ENCODE measurements at regions not wholly inside any gene's neighbourhood (a gene's known extent, or its start where the extent isn't known, plus 50 kb on each side); places are given as distances from the start of the nearest gene placed in this dataset.

GRCh38 chr3:175916191-175916934, 1057.2 kb downstream of the NAALADL2 start:
- no peak overlapping the region for H3K27ac ChIP-seq (ENCODE audit: low read depth, low read length, poor library complexity, severe bottlenecking)
- ChIA-PET CTCF (no interaction called here), POLR2A (ENCODE audit: low non-redundant PET) (no interaction called here)
- no TSS peak for BruUV-seq (replicated peaks)
- no peaks in the 10 kb centered on the region for H3K36me3 ChIP-seq (ENCODE audit: insufficient read depth, low read length, poor library complexity, severe bottlenecking)
- no peaks in the 10 kb centered on the region for H3K27me3 ChIP-seq (replicated peaks; ENCODE audit: insufficient read depth, low read depth, low read length, poor library complexity)
- no peaks in the 10 kb centered on the region for H3K9me3 ChIP-seq (ENCODE audit: low read depth, low read length, poor library complexity, severe bottlenecking)
- intact Hi-C loops (cut with micrococcal nuclease; ENCODE audit: unreplicated experiment) = no loop called here
- H3K4me3 ChIP-seq (ENCODE audit: low read depth, low read length, poor library complexity, severe bottlenecking) = no peak overlapping the region
- no peaks in the 10 kb centered on the region for H3K4me1 ChIP-seq (ENCODE audit: insufficient read depth, low read length, poor library complexity, severe bottlenecking)
- DNase-seq (ENCODE audit: low spot score) = no peak
- TF ChIP-seq EZH2 (IDR thresholded peaks at IDR 0.05; ENCODE audit: borderline replicate concordance, low read depth, low read length, poor library complexity, severe bottlenecking) = no peak
- TF ChIP-seq, protein P1, sequence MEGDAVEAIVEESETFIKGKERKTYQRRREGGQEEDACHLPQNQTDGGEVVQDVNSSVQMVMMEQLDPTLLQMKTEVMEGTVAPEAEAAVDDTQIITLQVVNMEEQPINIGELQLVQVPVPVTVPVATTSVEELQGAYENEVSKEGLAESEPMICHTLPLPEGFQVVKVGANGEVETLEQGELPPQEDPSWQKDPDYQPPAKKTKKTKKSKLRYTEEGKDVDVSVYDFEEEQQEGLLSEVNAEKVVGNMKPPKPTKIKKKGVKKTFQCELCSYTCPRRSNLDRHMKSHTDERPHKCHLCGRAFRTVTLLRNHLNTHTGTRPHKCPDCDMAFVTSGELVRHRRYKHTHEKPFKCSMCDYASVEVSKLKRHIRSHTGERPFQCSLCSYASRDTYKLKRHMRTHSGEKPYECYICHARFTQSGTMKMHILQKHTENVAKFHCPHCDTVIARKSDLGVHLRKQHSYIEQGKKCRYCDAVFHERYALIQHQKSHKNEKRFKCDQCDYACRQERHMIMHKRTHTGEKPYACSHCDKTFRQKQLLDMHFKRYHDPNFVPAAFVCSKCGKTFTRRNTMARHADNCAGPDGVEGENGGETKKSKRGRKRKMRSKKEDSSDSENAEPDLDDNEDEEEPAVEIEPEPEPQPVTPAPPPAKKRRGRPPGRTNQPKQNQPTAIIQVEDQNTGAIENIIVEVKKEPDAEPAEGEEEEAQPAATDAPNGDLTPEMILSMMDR (conservative IDR thresholded peaks at IDR 0.05; ENCODE audit: low read depth, low read length) = no peak

DNA sequence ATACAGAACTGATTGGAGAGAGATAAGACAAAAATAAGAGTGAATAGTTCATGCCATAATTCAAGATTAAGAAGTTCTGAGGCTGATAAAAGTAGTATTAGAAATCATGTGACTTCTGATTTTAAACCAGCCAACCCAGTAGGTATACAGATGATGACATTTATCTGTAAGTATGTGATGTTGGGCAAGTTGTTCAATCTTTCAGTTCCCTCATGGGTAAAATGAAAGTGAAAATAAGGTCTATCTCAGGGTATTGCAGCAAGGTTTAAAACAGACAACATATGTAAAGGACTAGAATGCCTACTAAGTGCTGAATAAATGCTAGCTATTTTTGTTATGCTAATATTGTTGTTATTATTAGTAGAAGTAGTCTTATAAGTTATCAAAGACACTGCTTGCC, 1055.7 kb downstream of the NAALADL2 start:
- H3K4me3 ChIP-seq (ENCODE audit: low read depth, low read length, poor library complexity, severe bottlenecking) = no peak overlapping the region
- POLR2A ChIA-PET (ENCODE audit: low non-redundant PET) = no interaction called here
- no peaks in the 10 kb centered on the region for H3K36me3 ChIP-seq (ENCODE audit: insufficient read depth, low read length, poor library complexity, severe bottlenecking)
- H3K4me1 ChIP-seq (ENCODE audit: insufficient read depth, low read length, poor library complexity, severe bottlenecking) = no peaks in the 10 kb centered on the region
- CTCF ChIA-PET = no interaction called here
- no TSS peak for BruUV-seq (replicated peaks)
- intact Hi-C loops (cut with micrococcal nuclease; ENCODE audit: unreplicated experiment) = no loop called here
- no peaks in the 10 kb centered on the region for H3K27me3 ChIP-seq (replicated peaks; ENCODE audit: insufficient read depth, low read depth, low read length, poor library complexity)
- no peak overlapping the region for H3K27ac ChIP-seq (ENCODE audit: low read depth, low read length, poor library complexity, severe bottlenecking)
- no peak for DNase-seq (ENCODE audit: low spot score)
- no peaks in the 10 kb centered on the region for H3K9me3 ChIP-seq (ENCODE audit: low read depth, low read length, poor library complexity, severe bottlenecking)
- no peak for TF ChIP-seq EZH2 (IDR thresholded peaks at IDR 0.05; ENCODE audit: borderline replicate concordance, low read depth, low read length, poor library complexity, severe bottlenecking)
- TF ChIP-seq, protein P1 (conservative IDR thresholded peaks at IDR 0.05; ENCODE audit: low read depth, low read length) = no peak

DNA sequence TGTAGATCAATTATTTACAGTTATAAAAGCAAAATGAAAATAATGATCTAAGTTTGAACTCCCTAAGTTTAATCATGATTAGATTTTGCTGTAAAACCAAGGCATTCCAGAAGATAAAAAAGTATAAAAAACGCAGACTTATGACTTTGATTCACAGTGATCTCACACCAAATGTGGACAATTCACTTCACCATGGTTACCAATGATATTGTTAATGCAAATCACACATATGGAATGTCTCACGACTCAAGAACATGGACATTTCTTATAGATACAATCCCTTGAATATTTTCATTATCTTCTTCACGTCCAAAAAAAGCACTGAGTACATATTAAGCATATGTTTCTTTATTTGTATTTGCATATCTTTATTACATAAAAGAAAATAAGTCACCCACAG, 1054.2 kb downstream of the NAALADL2 start:
- no peak for DNase-seq (ENCODE audit: low spot score)
- no peak overlapping the region for H3K4me3 ChIP-seq (ENCODE audit: low read depth, low read length, poor library complexity, severe bottlenecking)
- no peaks in the 10 kb centered on the region for H3K4me1 ChIP-seq (ENCODE audit: insufficient read depth, low read length, poor library complexity, severe bottlenecking)
- CTCF ChIA-PET = no interaction called here
- POLR2A ChIA-PET (ENCODE audit: low non-redundant PET) = no interaction called here
- TF ChIP-seq, protein P1 (conservative IDR thresholded peaks at IDR 0.05; ENCODE audit: low read depth, low read length) = no peak
- no peak for TF ChIP-seq EZH2 (IDR thresholded peaks at IDR 0.05; ENCODE audit: borderline replicate concordance, low read depth, low read length, poor library complexity, severe bottlenecking)
- H3K27ac ChIP-seq (ENCODE audit: low read depth, low read length, poor library complexity, severe bottlenecking) = no peak overlapping the region
- H3K27me3 ChIP-seq (replicated peaks; ENCODE audit: insufficient read depth, low read depth, low read length, poor library complexity) = no peaks in the 10 kb centered on the region
- intact Hi-C loops (cut with micrococcal nuclease; ENCODE audit: unreplicated experiment) = no loop called here
- H3K9me3 ChIP-seq (ENCODE audit: low read depth, low read length, poor library complexity, severe bottlenecking) = no peaks in the 10 kb centered on the region
- BruUV-seq (replicated peaks) = no TSS peak
- no peaks in the 10 kb centered on the region for H3K36me3 ChIP-seq (ENCODE audit: insufficient read depth, low read length, poor library complexity, severe bottlenecking)
